ENCODE measurements at regions not wholly inside any gene's neighbourhood (a gene's known extent, or its start where the extent isn't known, plus 50 kb on each side); places are given as distances from the start of the nearest gene placed in this dataset.

DNA sequence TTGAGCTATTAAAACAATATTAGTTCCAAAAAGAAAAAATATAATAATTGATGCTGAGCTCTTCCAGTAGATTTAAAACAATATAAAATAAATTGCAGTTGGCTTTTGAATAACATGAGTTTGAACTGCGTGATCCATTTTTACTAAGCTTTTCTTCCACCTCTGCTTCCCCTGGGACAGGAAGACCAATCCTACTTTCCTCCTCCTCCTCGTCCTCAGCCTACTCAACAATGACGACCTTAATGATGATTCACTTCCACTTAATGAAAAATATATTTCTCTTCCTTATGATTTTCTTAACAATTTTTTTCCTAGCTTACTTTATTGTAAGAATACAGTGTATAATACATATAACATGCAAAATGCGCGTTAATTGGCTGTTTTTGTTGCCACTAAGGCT is 78.9 kb upstream of the THRB start:
- TF ChIP-seq, protein P1, sequence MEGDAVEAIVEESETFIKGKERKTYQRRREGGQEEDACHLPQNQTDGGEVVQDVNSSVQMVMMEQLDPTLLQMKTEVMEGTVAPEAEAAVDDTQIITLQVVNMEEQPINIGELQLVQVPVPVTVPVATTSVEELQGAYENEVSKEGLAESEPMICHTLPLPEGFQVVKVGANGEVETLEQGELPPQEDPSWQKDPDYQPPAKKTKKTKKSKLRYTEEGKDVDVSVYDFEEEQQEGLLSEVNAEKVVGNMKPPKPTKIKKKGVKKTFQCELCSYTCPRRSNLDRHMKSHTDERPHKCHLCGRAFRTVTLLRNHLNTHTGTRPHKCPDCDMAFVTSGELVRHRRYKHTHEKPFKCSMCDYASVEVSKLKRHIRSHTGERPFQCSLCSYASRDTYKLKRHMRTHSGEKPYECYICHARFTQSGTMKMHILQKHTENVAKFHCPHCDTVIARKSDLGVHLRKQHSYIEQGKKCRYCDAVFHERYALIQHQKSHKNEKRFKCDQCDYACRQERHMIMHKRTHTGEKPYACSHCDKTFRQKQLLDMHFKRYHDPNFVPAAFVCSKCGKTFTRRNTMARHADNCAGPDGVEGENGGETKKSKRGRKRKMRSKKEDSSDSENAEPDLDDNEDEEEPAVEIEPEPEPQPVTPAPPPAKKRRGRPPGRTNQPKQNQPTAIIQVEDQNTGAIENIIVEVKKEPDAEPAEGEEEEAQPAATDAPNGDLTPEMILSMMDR (IDR thresholded peaks at IDR 0.05) = no peak
- TF ChIP-seq POLR2A (IDR thresholded peaks at IDR 0.05) = no peak
